ENCODE measurements at regions not wholly inside any gene's neighbourhood (a gene's known extent, or its start where the extent isn't known, plus 50 kb on each side); places are given as distances from the start of the nearest gene placed in this dataset.

GRCh38 chr10:4130685-4131084, 345.7 kb upstream of the KLF6 start:
- no peaks in the 10 kb centered on the region for H3K9me3 ChIP-seq (ENCODE audit: control insufficient read depth, insufficient read depth, low read length)
- no peaks in the 10 kb centered on the region for H3K36me3 ChIP-seq (ENCODE audit: control insufficient read depth, low read length)
- H3K4me2 ChIP-seq (ENCODE audit: low read length), result peak overlapping the region; percentile 48
- H3K9me2 ChIP-seq (replicated peaks; ENCODE audit: control insufficient read depth, low read length), result no peaks in the 10 kb centered on the region
- no peaks in the 10 kb centered on the region for H3K79me2 ChIP-seq (ENCODE audit: control insufficient read depth, low read length)
- no peaks in the 10 kb centered on the region for H4K20me1 ChIP-seq (ENCODE audit: control insufficient read depth, insufficient read depth, low read depth, low read length)
- peak overlapping the region; percentile 41 for H3K4me3 ChIP-seq (ENCODE audit: low read length)
- peaks cover 46% of the 10 kb centered on the region for H3K4me1 ChIP-seq (ENCODE audit: control insufficient read depth, low read length)
- peak overlapping the region; percentile 51 for H3K27ac ChIP-seq (ENCODE audit: low read depth, low read length)
- no peak for TF ChIP-seq EZH2phosphoT487 (IDR thresholded peaks at IDR 0.05; ENCODE audit: borderline replicate concordance, low read length)
- no peak for TF ChIP-seq CTCF (IDR thresholded peaks at IDR 0.05; ENCODE audit: low read depth, low read length, poor library complexity, severe bottlenecking)
- H3K27me3 ChIP-seq (ENCODE audit: control insufficient read depth, low read length), result no peaks in the 10 kb centered on the region; the same call in 1 of the 2 replicates
- H3F3A ChIP-seq (ENCODE audit: control insufficient read depth, insufficient read depth), result 0 out of 2 replicates have a peak, but pooled peaks cover 4% of the 10 kb centered on the region

DNA sequence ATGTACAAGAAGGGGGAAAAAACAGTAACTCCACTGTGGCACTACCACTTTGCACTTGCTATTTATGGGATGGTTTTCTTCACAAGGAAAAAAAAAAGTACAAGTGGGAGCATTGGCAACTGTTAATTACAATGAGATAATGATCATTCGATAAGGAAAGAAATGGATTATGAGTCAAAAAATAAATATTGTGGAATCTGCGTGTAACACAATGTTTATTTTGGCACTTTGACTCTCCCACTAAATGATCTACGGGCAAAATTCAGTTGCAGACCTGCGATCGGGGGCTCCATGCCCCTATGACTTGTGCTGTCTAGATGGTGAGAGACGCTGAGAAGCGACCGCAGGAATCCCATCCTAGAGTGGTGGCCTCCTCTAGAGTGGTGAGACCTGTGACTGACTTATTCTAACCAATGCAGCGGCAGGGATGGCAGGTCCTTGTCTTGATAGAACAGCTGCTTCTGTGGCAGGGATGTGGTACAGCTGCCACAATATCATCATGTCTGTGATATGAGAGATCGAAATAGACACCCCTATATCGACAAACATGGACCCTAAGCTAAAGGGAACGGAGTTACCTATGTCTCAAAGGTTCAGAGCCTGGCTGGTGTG, 345.0 kb upstream of the KLF6 start:
- peaks cover 42% of the 10 kb centered on the region for H3K4me1 ChIP-seq (ENCODE audit: control insufficient read depth, low read length)
- H3F3A ChIP-seq (ENCODE audit: control insufficient read depth, insufficient read depth), result 0 out of 2 replicates have a peak, but pooled peaks cover 4% of the 10 kb centered on the region
- no peak overlapping the region for H3K27ac ChIP-seq (ENCODE audit: low read depth, low read length)

GRCh38 chr10:4127518-4128315, 342.7 kb upstream of the KLF6 start:
- Histone ChIP-seq H3K27me3 (ENCODE audit: control insufficient read depth, low read length) (no peaks in the 10 kb centered on the region; the same call in 1 of the 2 replicates), H3K9me3 (ENCODE audit: control insufficient read depth, insufficient read depth, low read length) (no peaks in the 10 kb centered on the region), H3K79me2 (ENCODE audit: control insufficient read depth, low read length) (no peaks in the 10 kb centered on the region), H3K4me3 (ENCODE audit: low read length) (no peak overlapping the region), H3K9me2 (replicated peaks; ENCODE audit: control insufficient read depth, low read length) (no peaks in the 10 kb centered on the region), H3K27ac (ENCODE audit: low read depth, low read length) (no peak overlapping the region), H4K20me1 (ENCODE audit: control insufficient read depth, insufficient read depth, low read depth, low read length) (no peaks in the 10 kb centered on the region), H3K36me3 (ENCODE audit: control insufficient read depth, low read length) (no peaks in the 10 kb centered on the region), H3F3A (ENCODE audit: control insufficient read depth, insufficient read depth) (0 out of 2 replicates have a peak, but pooled peaks cover 4% of the 10 kb centered on the region), H3K4me2 (ENCODE audit: low read length) (peak overlapping the region; percentile 5; the same call in 1 of the 2 replicates), H3K4me1 (ENCODE audit: control insufficient read depth, low read length) (peaks cover 59% of the 10 kb centered on the region)
- TF ChIP-seq CTCF (IDR thresholded peaks at IDR 0.05; ENCODE audit: low read depth, low read length, poor library complexity, severe bottlenecking), result no peak
- no peak for TF ChIP-seq EZH2phosphoT487 (IDR thresholded peaks at IDR 0.05; ENCODE audit: borderline replicate concordance, low read length)

More for the DNA sequence above, 345.0 kb upstream of the KLF6 start:
- Histone ChIP-seq H3K27me3 (ENCODE audit: control insufficient read depth, low read length) (no peaks in the 10 kb centered on the region; the same call in 1 of the 2 replicates), H3K36me3 (ENCODE audit: control insufficient read depth, low read length) (no peaks in the 10 kb centered on the region), H3K9me3 (ENCODE audit: control insufficient read depth, insufficient read depth, low read length) (no peaks in the 10 kb centered on the region), H3K4me2 (ENCODE audit: low read length) (peak overlapping the region; percentile 48), H3K79me2 (ENCODE audit: control insufficient read depth, low read length) (no peaks in the 10 kb centered on the region), H4K20me1 (ENCODE audit: control insufficient read depth, insufficient read depth, low read depth, low read length) (no peaks in the 10 kb centered on the region), H3K9me2 (replicated peaks; ENCODE audit: control insufficient read depth, low read length) (no peaks in the 10 kb centered on the region), H3K4me3 (ENCODE audit: low read length) (no peak overlapping the region)
- TF ChIP-seq EZH2phosphoT487 (IDR thresholded peaks at IDR 0.05; ENCODE audit: borderline replicate concordance, low read length) (no peak), CTCF (IDR thresholded peaks at IDR 0.05; ENCODE audit: low read depth, low read length, poor library complexity, severe bottlenecking) (no peak)
